Transverse colon (tissue), 4 donors: ENCODE measurements at regions not wholly inside any gene's neighbourhood (a gene's known extent, or its start where the extent isn't known, plus 50 kb on each side); places are given as distances from the start of the nearest gene placed in this dataset.

Experiments
- DNase-seq: peaks from one replicate; pipeline ENCODE4 v3.0.0-alpha.2; 2019
- H3K27ac ChIP-seq, 4 donors: fragments of 200-600 bp; sonication (generic); 2 replicates each; pipeline ENCODE4 v1.5.1; 2016 to 2018; ENCODE audit warnings: inconsistent platforms in 4 of 4
- H3K27me3 ChIP-seq: fragments of 200-600 bp; sonication (generic); 2 replicates; pipeline ENCODE4 v1.5.1; 2017; ENCODE audit warnings: inconsistent platforms
- H3K36me3 ChIP-seq, 4 donors: fragments of 200-600 bp; sonication (generic); 2 replicates each; pipeline ENCODE4 v1.5.1; 2017 to 2019; ENCODE audit warnings: inconsistent platforms in 4 of 4
- H3K4me1 ChIP-seq, 4 donors: fragments of 200-600 bp; sonication (generic); 2 replicates each; pipeline ENCODE4 v1.5.1; 2017 to 2020; ENCODE audit warnings: inconsistent platforms in 4 of 4
- H3K4me3 ChIP-seq, 4 donors: fragments of 200-600 bp; sonication (generic); 1 replicate in 1 of 4; 2 replicates in 3 of 4; pipeline versions ENCODE4 v1.5.1 to v1.6.1; 2017 to 2019; ENCODE audit warnings: inconsistent platforms in 4 of 4
- H3K9me3 ChIP-seq, 2 donors: fragments of 200-600 bp; sonication (generic); 2 replicates each; pipeline ENCODE4 v1.5.1; 2017 to 2019; ENCODE audit warnings: inconsistent platforms in 2 of 2
- CTCF ChIP-seq, 5 experiments: fragments of 200-600 bp in 3 of 5; fragments of 450-650 bp in 2 of 5; sonication (generic) in 3 of 5; IDR thresholded peaks; 1 replicate in 2 of 5; 2 replicates in 3 of 5; pipeline ENCODE4 v1.5.1; 2016 to 2017; ENCODE audit warnings: antibody characterized with exemption in 5 of 5, inconsistent platforms in 3 of 5, mild to moderate bottlenecking in 2 of 5, moderate library complexity in 1 of 5
- EP300 ChIP-seq: sonication (generic); formaldehyde crosslinking; IDR thresholded peaks from one replicate; pipeline ENCODE4 v1.6.1; 2017; ENCODE audit warnings: antibody characterized with exemption, low read depth
- POLR2A ChIP-seq: fragments of 450-650 bp; IDR thresholded peaks from one replicate; pipeline ENCODE4 v1.6.1; 2016; ENCODE audit warnings: antibody characterized with exemption, mild to moderate bottlenecking, moderate library complexity
- POLR2AphosphoS5 ChIP-seq, 3 donors: sonication (generic); formaldehyde crosslinking; IDR thresholded peaks; one replicate each; pipeline ENCODE4 v1.6.1; 2016; ENCODE audit warnings: antibody characterized with exemption in 3 of 3
- WGBS, 2 donors: methylation state at CpG; one replicate each; pipeline ENCODE4 v1.1.5; 2018; ENCODE audit warnings: low coverage in 1 of 2; 5-methylcytosine and 5-hydroxymethylcytosine counted together
- in situ Hi-C, 4 donors: fragments of 200-750 bp; cut with MboI; loops; one replicate each; pipeline versions ENCODE4 v1.15.0 to v1.15.1; 2017; ENCODE audit warnings: low sequenced_read_pairs in 3 of 4, low pct_ligation_motif_present in 1 of 4, low pct_unique_long_range_greater_than_20kb in 1 of 4
- intact Hi-C: fragments of 100-400 bp; cut with DNase I; formaldehyde crosslinking; loops from one replicate; pipeline ENCODE4 v1.15.1; 2023; ENCODE audit warnings: low total_unique reads

- Histone ChIP-seq H3K9me3 (no peaks in the 10 kb centered on the region), H3K4me3 (no peak overlapping the region), H3K4me1 (no peaks in the 10 kb centered on the region), H3K36me3 (no peaks in the 10 kb centered on the region), H3K27ac (no peak overlapping the region), H3K27me3 (no peaks in the 10 kb centered on the region)
- WGBS, 2 donors: 74 to 79% methylated on average over 2 to 3 of the region's 3 CpGs
- no peak for DNase-seq
- TF ChIP-seq POLR2AphosphoS5 (IDR thresholded peaks at IDR 0.05) (no peak), POLR2A (no peak), CTCF (IDR thresholded peaks at IDR 0.05) (no peak), EP300 (no peak)
- in situ Hi-C loops (loop anchor here in 1 of 4 donors (25.0 kb wide), 1 partner anchor 92 kb away; no protein-coding TSS in a partner anchor), intact Hi-C loops (no loop called here)
Measured at GRCh38 chr20:24254480-24254879, 214.9 kb upstream of the SYNDIG1 start.

GRCh38 chr20:24253321-24253720, 216.1 kb upstream of the SYNDIG1 start:
- no peaks in the 10 kb centered on the region for H3K36me3 ChIP-seq
- in situ Hi-C loops: loop anchor here in 1 of 4 donors (25.0 kb wide), 1 partner anchor 91 kb away; no protein-coding TSS in a partner anchor
- TF ChIP-seq POLR2AphosphoS5 (IDR thresholded peaks at IDR 0.05) (no peak), EP300 (no peak), POLR2A (no peak), CTCF (IDR thresholded peaks at IDR 0.05) (no peak)
- H3K4me3 ChIP-seq: no peak overlapping the region
- no peaks in the 10 kb centered on the region for H3K4me1 ChIP-seq
- 63 to 70% methylated on average over 6 of the region's 6 CpGs for WGBS, 2 donors
- intact Hi-C loops: no loop called here
- no peak overlapping the region for H3K27ac ChIP-seq
- H3K9me3 ChIP-seq: no peaks in the 10 kb centered on the region
- H3K27me3 ChIP-seq: peaks cover under 1% of the 10 kb centered on the region
- no peak for DNase-seq

- 46 to 56% methylated on average over 2 of the region's 2 CpGs for WGBS, 2 donors
- Histone ChIP-seq H3K36me3 (no peaks in the 10 kb centered on the region), H3K27me3 (peaks cover 3% of the 10 kb centered on the region), H3K27ac (no peak overlapping the region), H3K4me3 (no peak overlapping the region), H3K4me1 (no peaks in the 10 kb centered on the region), H3K9me3 (no peaks in the 10 kb centered on the region)
- in situ Hi-C loops: no loop called here
- intact Hi-C loops: no loop called here
- TF ChIP-seq POLR2A: no peak
- TF ChIP-seq CTCF (IDR thresholded peaks at IDR 0.05): no peak
- TF ChIP-seq POLR2AphosphoS5 (IDR thresholded peaks at IDR 0.05): no peak
- no peak for TF ChIP-seq EP300
- no peak for DNase-seq
Measured at GRCh38 chr20:24245094-24245493, 224.3 kb upstream of the SYNDIG1 start.

GRCh38 chr20:24242763-24243162, 226.7 kb upstream of the SYNDIG1 start:
- H3K36me3 ChIP-seq: no peaks in the 10 kb centered on the region
- in situ Hi-C loops (no loop called here), intact Hi-C loops (no loop called here)
- H3K4me3 ChIP-seq: no peak overlapping the region
- no peaks in the 10 kb centered on the region for H3K9me3 ChIP-seq
- no peaks in the 10 kb centered on the region for H3K27me3 ChIP-seq
- no peak for DNase-seq
- no peaks in the 10 kb centered on the region for H3K4me1 ChIP-seq
- TF ChIP-seq POLR2A (no peak), POLR2AphosphoS5 (IDR thresholded peaks at IDR 0.05) (no peak), EP300 (no peak), CTCF (IDR thresholded peaks at IDR 0.05) (no peak)
- 84 to 100% methylated on average over 1 to 4 of the region's 4 CpGs for WGBS, 2 donors
- H3K27ac ChIP-seq: no peak overlapping the region
